IMR-90 (cell line): ENCODE measurements at regions not wholly inside any gene's neighbourhood (a gene's known extent, or its start where the extent isn't known, plus 50 kb on each side); places are given as distances from the start of the nearest gene placed in this dataset.

Experiments used
- ATAC-seq: fragments of 200-7000 bp; cut with Tn5 transposase; 2 replicates; pipeline ENCODE4 v1.9.1; 2020; ENCODE audit warnings: low read depth, mild to moderate bottlenecking, moderate library complexity
- BruUV-seq: library from RNA; stranded (reverse); fragments of 400-500 nt; replicated peaks from 2 replicates; lab custom pipeline; 2021; lab: Mats Ljungman, UMichigan
- CTCF ChIA-PET: fragments of 300-600 bp; formaldehyde crosslinking; extraction: SDS; loops from one replicate; lab custom pipeline; 2021; ENCODE audit warnings: antibody characterized with exemption; lab: Yijun Ruan, JAX
- POLR2A ChIA-PET: fragments of 300-600 bp; sonication (Branson Sonifier 250); formaldehyde crosslinking; loops from one replicate; lab custom pipeline; 2022; ENCODE audit warnings: antibody characterized with exemption; ENCODE audit not compliant: unreplicated experiment; lab: Charles Lee
- DNase-seq: peaks from one replicate; pipeline ENCODE4 v3.0.0; 2013
- H2AFZ ChIP-seq: replicated peaks from 2 replicates; pipeline ENCODE3; 2013; ENCODE audit warnings: low read length, mild to moderate bottlenecking; ENCODE audit not compliant: poor library complexity
- H2AK5ac ChIP-seq: 2 replicates; pipeline ENCODE4 v1.6.1; 2013; ENCODE audit warnings: low read depth, low read length, inconsistent platforms
- H2AK9ac ChIP-seq: replicated peaks from 2 replicates; pipeline ENCODE3; 2013; ENCODE audit warnings: mild to moderate bottlenecking, low read depth, low read length, moderate library complexity; ENCODE audit not compliant: poor library complexity
- H2BK120ac ChIP-seq: 2 replicates; pipeline ENCODE4 v1.6.1; 2013; ENCODE audit warnings: low read depth, low read length, inconsistent platforms
- H2BK15ac ChIP-seq: 3 replicates; pipeline ENCODE4 v1.6.1; 2013; ENCODE audit warnings: low read depth, low read length, inconsistent platforms
- H2BK20ac ChIP-seq: 2 replicates; pipeline ENCODE4 v1.6.1; 2013; ENCODE audit warnings: low read depth, mild to moderate bottlenecking, inconsistent platforms, low read length, moderate library complexity
- H2BK5ac ChIP-seq: 2 replicates; pipeline ENCODE4 v1.6.1; 2013; ENCODE audit warnings: mild to moderate bottlenecking, low read depth, low read length, inconsistent platforms; ENCODE audit not compliant: poor library complexity, severe bottlenecking
- H3K14ac ChIP-seq: replicated peaks from 2 replicates; pipeline ENCODE4 v1.6.1; 2013; ENCODE audit warnings: low read depth, low read length, inconsistent platforms
- H3K18ac ChIP-seq: 2 replicates; pipeline ENCODE4 v1.6.1; 2013; ENCODE audit warnings: low read depth, low read length, control low read depth
- H3K23ac ChIP-seq: 2 replicates; pipeline ENCODE4 v1.6.1; 2013; ENCODE audit warnings: low read depth, low read length, inconsistent platforms
- H3K27ac ChIP-seq: 2 replicates; pipeline ENCODE4 v1.5.1; 2013; ENCODE audit warnings: mild to moderate bottlenecking, control low read depth, low read length; ENCODE audit not compliant: insufficient read depth
- H3K27me3 ChIP-seq: 2 replicates; pipeline ENCODE4 v1.6.1; 2013; ENCODE audit warnings: low read length; ENCODE audit not compliant: control insufficient read depth, insufficient read depth
- H3K36me3 ChIP-seq: 2 replicates; pipeline ENCODE4 v1.6.1; 2013; ENCODE audit warnings: low read length, mixed read lengths; ENCODE audit not compliant: control insufficient read depth, insufficient read depth
- H3K4ac ChIP-seq: 2 replicates; pipeline ENCODE4 v1.6.1; 2013; ENCODE audit warnings: low read depth, low read length, inconsistent platforms
- H3K4me1 ChIP-seq: 2 replicates; pipeline ENCODE4 v1.6.1; 2013; ENCODE audit warnings: low read length, mixed read lengths; ENCODE audit not compliant: control insufficient read depth, insufficient read depth
- H3K4me2 ChIP-seq: 2 replicates; pipeline ENCODE4 v1.6.1; 2013; ENCODE audit warnings: low read depth, mild to moderate bottlenecking, control low read depth, low read length, moderate library complexity
- H3K4me3 ChIP-seq: 2 replicates; pipeline ENCODE4 v1.5.1; 2013; ENCODE audit warnings: low read depth, mild to moderate bottlenecking, control low read depth, low read length, moderate library complexity; ENCODE audit not compliant: insufficient read depth
- H3K56ac ChIP-seq: 2 replicates; pipeline ENCODE4 v1.6.1; 2013; ENCODE audit warnings: low read length, inconsistent platforms; ENCODE audit not compliant: insufficient read depth; ENCODE audit errors: extremely low read depth
- H3K79me1 ChIP-seq, 2 experiments: 2 replicates each; pipeline ENCODE4 v1.6.1; 2013; ENCODE audit warnings: low read length in 2 of 2, inconsistent platforms in 1 of 2, low read depth in 1 of 2
- H3K9ac ChIP-seq: 2 replicates; pipeline ENCODE4 v1.6.1; 2013; ENCODE audit warnings: low read depth, low read length, control low read depth
- H3K9me1 ChIP-seq: 2 replicates; pipeline ENCODE4 v1.6.1; 2013; ENCODE audit warnings: low read length, inconsistent platforms; ENCODE audit not compliant: insufficient read depth
- H3K9me3 ChIP-seq: 2 replicates; pipeline ENCODE4 v1.6.1; 2013; ENCODE audit warnings: low read length; ENCODE audit not compliant: control insufficient read depth, insufficient read depth
- H4K20me1 ChIP-seq: 2 replicates; pipeline ENCODE4 v1.6.1; 2013; ENCODE audit warnings: low read length, inconsistent platforms; ENCODE audit not compliant: insufficient read depth
- H4K5ac ChIP-seq: 2 replicates; pipeline ENCODE4 v1.6.1; 2013; ENCODE audit warnings: mild to moderate bottlenecking, low read depth, low read length, control low read depth
- H4K8ac ChIP-seq, 2 experiments: 2 replicates each; pipeline ENCODE4 v1.6.1; 2013; ENCODE audit warnings: low read depth in 2 of 2, low read length in 2 of 2, control low read depth in 1 of 2, inconsistent platforms in 1 of 2
- H4K91ac ChIP-seq: 2 replicates; pipeline ENCODE4 v1.6.1; 2013; ENCODE audit warnings: low read depth, low read length, inconsistent platforms; ENCODE audit not compliant: insufficient read depth
- BHLHE40 ChIP-seq: fragments of 150-350 bp; IDR thresholded peaks from 2 replicates; pipeline ENCODE4 v1.6.1; 2016; ENCODE audit warnings: mild to moderate bottlenecking, low read depth, low read length
- CHD1 ChIP-seq: IDR thresholded peaks from 2 replicates; pipeline ENCODE4 v1.6.1; 2012; ENCODE audit warnings: low read depth, low read length, improper control_type of control experiment
- FOS ChIP-seq: fragments of 150-350 bp; IDR thresholded peaks from 2 replicates; pipeline ENCODE4 v1.6.1; 2016; ENCODE audit warnings: low read depth, low read length
- POLR2A ChIP-seq: IDR thresholded peaks from 2 replicates; pipeline ENCODE4 v1.6.1; 2012; ENCODE audit warnings: mild to moderate bottlenecking, low read depth, low read length
- RFX5 ChIP-seq: IDR thresholded peaks from 2 replicates; pipeline ENCODE4 v1.8.0; 2012; ENCODE audit warnings: low read depth, mild to moderate bottlenecking, low read length, moderate library complexity
- WGBS, 2 experiments: methylation state at CpG; one replicate each; pipeline versions ENCODE4 v1.1.5 to v1.1.7; 2013; ENCODE audit warnings: missing lambda C conversion rate in 2 of 2; ENCODE audit not compliant: insufficient read length in 1 of 2; ENCODE audit errors: extremely low coverage in 2 of 2; 5-methylcytosine and 5-hydroxymethylcytosine counted together
- dilution Hi-C: fragments of 300-500 bp; cut with HindIII; formaldehyde crosslinking; loops from one replicate; pipeline ENCODE4 v1.14.3; 2018; ENCODE audit warnings: low sequenced_read_pairs; ENCODE audit not compliant: unreplicated experiment
- in situ Hi-C: fragments of 300-500 bp; cut with MboI; formaldehyde crosslinking; loops from 3 replicates; pipeline ENCODE4 v1.14.3; 2019; ENCODE audit warnings: low sequenced_read_pairs, inconsistent platforms, mixed read lengths
- intact Hi-C: fragments of 100-400 bp; cut with micrococcal nuclease; formaldehyde crosslinking; loops from 2 replicates; pipeline ENCODE4 v1.10.0; 2022
- TF ChIP-seq, protein P1 (sequence below): fragments of 150-350 bp; IDR thresholded peaks from 2 replicates; pipeline ENCODE4 v1.6.1; 2016; ENCODE audit warnings: low read depth, mild to moderate bottlenecking, low read length, moderate library complexity, borderline replicate concordance

GRCh38 chr2:52107124-52107523 lies 1075.2 kb upstream of the NRXN1 start:
- CTCF ChIA-PET, result no interaction called here
- no peaks in the 10 kb centered on the region for H3K4me1 ChIP-seq
- POLR2A ChIA-PET, result no interaction called here
- H3K23ac ChIP-seq, result no peak overlapping the region
- no peak overlapping the region for H3K9ac ChIP-seq
- H3K56ac ChIP-seq, result no peak overlapping the region
- intact Hi-C loops, result no loop called here
- no peaks in the 10 kb centered on the region for H3K79me1 ChIP-seq
- TF ChIP-seq CHD1 (no peak), BHLHE40 (no peak), FOS (no peak), POLR2A (no peak), RFX5 (no peak)
- TF ChIP-seq, protein P1, sequence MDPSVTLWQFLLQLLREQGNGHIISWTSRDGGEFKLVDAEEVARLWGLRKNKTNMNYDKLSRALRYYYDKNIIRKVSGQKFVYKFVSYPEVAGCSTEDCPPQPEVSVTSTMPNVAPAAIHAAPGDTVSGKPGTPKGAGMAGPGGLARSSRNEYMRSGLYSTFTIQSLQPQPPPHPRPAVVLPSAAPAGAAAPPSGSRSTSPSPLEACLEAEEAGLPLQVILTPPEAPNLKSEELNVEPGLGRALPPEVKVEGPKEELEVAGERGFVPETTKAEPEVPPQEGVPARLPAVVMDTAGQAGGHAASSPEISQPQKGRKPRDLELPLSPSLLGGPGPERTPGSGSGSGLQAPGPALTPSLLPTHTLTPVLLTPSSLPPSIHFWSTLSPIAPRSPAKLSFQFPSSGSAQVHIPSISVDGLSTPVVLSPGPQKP, result no peak
- H3K4me3 ChIP-seq, result no peak overlapping the region
- H4K20me1 ChIP-seq, result no peaks in the 10 kb centered on the region
- no peaks in the 10 kb centered on the region for H3K36me3 ChIP-seq
- H3K4ac ChIP-seq, result no peak overlapping the region
- in situ Hi-C loops, result no loop called here
- no peak overlapping the region for H2AFZ ChIP-seq
- H4K91ac ChIP-seq, result no peak overlapping the region
- H2BK15ac ChIP-seq, result no peak overlapping the region
- H2AK9ac ChIP-seq, result no peak overlapping the region
- no peak overlapping the region for H2BK120ac ChIP-seq
- BruUV-seq, result no TSS peak
- dilution Hi-C loops, result no loop called here
- H3K27me3 ChIP-seq, result no peaks in the 10 kb centered on the region
- no CpG with 5 or more reads among the region's 6 CpGs for WGBS, 2 experiments
- H3K14ac ChIP-seq, result no peak overlapping the region
- no peaks in the 10 kb centered on the region for H3K9me3 ChIP-seq
- DNase-seq (no peak), ATAC-seq (no peak)
- H3K18ac ChIP-seq, result no peak overlapping the region
- no peak overlapping the region for H2BK5ac ChIP-seq
- no peak overlapping the region for H4K8ac ChIP-seq
- H2AK5ac ChIP-seq, result no peak overlapping the region
- no peak overlapping the region for H2BK20ac ChIP-seq
- H3K4me2 ChIP-seq, result no peak overlapping the region
- H3K9me1 ChIP-seq, result no peaks in the 10 kb centered on the region
- H4K5ac ChIP-seq, result no peak overlapping the region
- H3K27ac ChIP-seq, result no peak overlapping the region
